Lung (tissue), 11 donors: ENCODE measurements at regions not wholly inside any gene's neighbourhood (a gene's known extent, or its start where the extent isn't known, plus 50 kb on each side); places are given as distances from the start of the nearest gene placed in this dataset.

ENCODE experiments used
- ATAC-seq: fragments of 200-7000 bp; cut with Tn5 transposase; one replicate; pipeline ENCODE4 v1.9.1; 2020; ENCODE audit warnings: moderate number of reproducible peaks; ENCODE audit not compliant: insufficient read depth, low FRiP score
- DNase-seq, 3 donors: peaks; one replicate each; pipeline ENCODE4 v3.0.0-alpha.2; 2013 to 2017
- H3K27ac ChIP-seq, 2 donors: one replicate each; pipeline ENCODE4 v1.5.1; 2013; ENCODE audit warnings: mild to moderate bottlenecking in 2 of 2, moderate library complexity in 2 of 2, control low read depth in 1 of 2, inconsistent platforms in 1 of 2, low read depth in 1 of 2, low read length in 1 of 2
- H3K27me3 ChIP-seq, 3 donors: one replicate each; pipeline ENCODE4 v1.5.1; 2013; ENCODE audit warnings: low read length in 2 of 3; ENCODE audit not compliant: control insufficient read depth in 3 of 3, insufficient read depth in 3 of 3
- H3K36me3 ChIP-seq, 4 donors: one replicate each; pipeline ENCODE4 v1.5.1; 2013; ENCODE audit warnings: low read length in 4 of 4, mild to moderate bottlenecking in 1 of 4, moderate library complexity in 1 of 4; ENCODE audit not compliant: control insufficient read depth in 4 of 4, insufficient read depth in 4 of 4
- H3K4me1 ChIP-seq, 5 donors: one replicate each; pipeline ENCODE4 v1.5.1; 2013; ENCODE audit warnings: low read length in 5 of 5, mild to moderate bottlenecking in 2 of 5, moderate library complexity in 1 of 5; ENCODE audit not compliant: control insufficient read depth in 5 of 5, insufficient read depth in 5 of 5
- H3K4me3 ChIP-seq: one replicate; pipeline ENCODE4 v1.5.1; 2013; ENCODE audit warnings: mild to moderate bottlenecking, control low read depth, moderate library complexity
- H3K9ac ChIP-seq, 2 donors: one replicate each; pipeline ENCODE4 v1.5.1; 2013; ENCODE audit warnings: low read length in 2 of 2, control low read depth in 1 of 2; ENCODE audit not compliant: insufficient read depth in 1 of 2
- H3K9me3 ChIP-seq, 4 donors: one replicate each; pipeline ENCODE4 v1.5.1; 2013; ENCODE audit warnings: low read length in 3 of 4, mild to moderate bottlenecking in 1 of 4, moderate library complexity in 1 of 4; ENCODE audit not compliant: control insufficient read depth in 4 of 4, insufficient read depth in 3 of 4
- WGBS, 2 donors: extraction: QIAGEN DNeasy Blood & Tissue Kit; methylation state at CpG; one replicate each; pipeline ENCODE4 v1.1.7; 2013; 5-methylcytosine and 5-hydroxymethylcytosine counted together
- TF ChIP-seq, protein P1 (sequence below): IDR thresholded peaks from 2 replicates; pipeline ENCODE4 v1.5.1; 2012; ENCODE audit warnings: mild to moderate bottlenecking; ENCODE audit errors: control extremely low read depth, extremely low read depth
- donor health status: control.
- donor health status: control.
- donor health status: Bipolar disorder and iron deficiency.
- donor health status: healthy.
- donor health status: DM: yes; HTN: yes; CAD: no.

DNA sequence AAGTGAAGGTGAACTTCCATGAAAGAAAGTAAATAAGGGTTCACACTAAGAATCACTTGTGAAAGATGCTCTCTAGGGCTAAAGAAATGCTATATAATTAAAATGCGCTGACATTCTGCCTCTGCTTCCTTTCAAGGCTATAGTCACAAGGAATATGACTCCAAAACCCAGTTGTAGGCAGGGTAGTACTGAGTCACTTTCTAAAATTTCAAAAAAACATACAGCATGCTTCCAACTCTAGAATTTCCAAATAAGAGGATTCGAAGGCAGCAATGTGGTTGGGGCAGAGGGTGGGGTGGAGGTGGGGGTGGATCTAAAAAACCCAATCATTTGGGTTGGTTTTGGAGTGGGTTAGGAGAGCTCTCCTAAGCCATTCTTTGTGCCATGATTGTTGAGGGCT lies 84.6 kb downstream of the HMHB1 start:
- Histone ChIP-seq H3K9ac (no peak overlapping the region), H3K4me3 (no peak overlapping the region), H3K4me1 (peaks cover 0 to 17% (median 3%) of the 10 kb centered on the region in 5 donors), H3K9me3 (peaks cover 0 to 2% (median 0%) of the 10 kb centered on the region in 4 donors), H3K27me3 (no peaks in the 10 kb centered on the region), H3K36me3 (no peaks in the 10 kb centered on the region), H3K27ac (no peak overlapping the region)
- DNase-seq = no peak
- 92 to 94% methylated on average over 2 of the region's 2 CpGs for WGBS, 2 donors
- TF ChIP-seq, protein P1, sequence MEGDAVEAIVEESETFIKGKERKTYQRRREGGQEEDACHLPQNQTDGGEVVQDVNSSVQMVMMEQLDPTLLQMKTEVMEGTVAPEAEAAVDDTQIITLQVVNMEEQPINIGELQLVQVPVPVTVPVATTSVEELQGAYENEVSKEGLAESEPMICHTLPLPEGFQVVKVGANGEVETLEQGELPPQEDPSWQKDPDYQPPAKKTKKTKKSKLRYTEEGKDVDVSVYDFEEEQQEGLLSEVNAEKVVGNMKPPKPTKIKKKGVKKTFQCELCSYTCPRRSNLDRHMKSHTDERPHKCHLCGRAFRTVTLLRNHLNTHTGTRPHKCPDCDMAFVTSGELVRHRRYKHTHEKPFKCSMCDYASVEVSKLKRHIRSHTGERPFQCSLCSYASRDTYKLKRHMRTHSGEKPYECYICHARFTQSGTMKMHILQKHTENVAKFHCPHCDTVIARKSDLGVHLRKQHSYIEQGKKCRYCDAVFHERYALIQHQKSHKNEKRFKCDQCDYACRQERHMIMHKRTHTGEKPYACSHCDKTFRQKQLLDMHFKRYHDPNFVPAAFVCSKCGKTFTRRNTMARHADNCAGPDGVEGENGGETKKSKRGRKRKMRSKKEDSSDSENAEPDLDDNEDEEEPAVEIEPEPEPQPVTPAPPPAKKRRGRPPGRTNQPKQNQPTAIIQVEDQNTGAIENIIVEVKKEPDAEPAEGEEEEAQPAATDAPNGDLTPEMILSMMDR = no peak
- no peak for ATAC-seq

DNA sequence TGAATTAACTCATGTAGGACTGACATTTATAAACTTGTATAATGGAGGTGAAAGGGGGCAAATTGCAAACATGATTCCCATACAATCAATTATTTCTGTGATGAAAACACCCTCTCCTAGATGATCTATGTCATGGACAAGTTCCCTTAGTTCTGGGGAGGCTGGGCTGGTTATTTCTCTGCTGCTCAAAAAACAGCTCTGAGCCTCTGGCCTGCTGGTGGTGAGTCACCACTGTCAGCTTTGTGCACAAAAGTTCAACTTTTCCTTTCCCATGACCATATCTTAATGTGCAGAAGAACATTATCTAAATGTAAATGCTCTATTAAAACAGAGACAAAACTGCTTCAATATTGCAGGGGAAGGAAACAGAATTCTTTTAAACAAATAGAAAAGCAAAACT lies 85.0 kb downstream of the HMHB1 start:
- Histone ChIP-seq H3K9me3 (peaks cover 0 to 2% (median 0%) of the 10 kb centered on the region in 4 donors), H3K4me3 (no peak overlapping the region), H3K27ac (no peak overlapping the region), H3K36me3 (no peaks in the 10 kb centered on the region), H3K9ac (no peak overlapping the region), H3K4me1 (peaks cover 0 to 16% (median 3%) of the 10 kb centered on the region in 5 donors), H3K27me3 (no peaks in the 10 kb centered on the region)
- no peak for ATAC-seq
- TF ChIP-seq, protein P1 = no peak
- DNase-seq = no peak

DNA sequence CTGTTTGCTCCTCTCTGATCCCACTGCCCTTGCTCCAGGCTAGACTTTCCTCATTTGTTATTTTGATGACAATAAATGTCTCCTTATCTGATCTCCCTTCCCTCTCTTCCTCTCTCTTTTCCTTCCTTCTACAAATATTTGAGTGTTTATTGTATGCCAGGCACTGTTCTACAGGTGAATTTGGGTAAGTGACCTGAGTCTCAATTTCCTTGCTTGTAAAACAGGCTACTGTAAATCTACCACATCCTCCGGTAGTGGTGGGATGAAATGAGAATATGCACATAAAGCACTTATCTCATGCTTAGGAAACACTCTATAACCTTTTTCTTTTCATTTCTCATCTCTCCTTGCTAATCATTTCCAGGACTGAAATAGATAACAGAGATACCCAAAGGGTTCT lies 86.4 kb downstream of the HMHB1 start:
- 82 to 94% methylated on average over 1 of the region's 1 CpG for WGBS, 2 donors
- peaks cover 0 to 16% (median 0%) of the 10 kb centered on the region in 5 donors for H3K4me1 ChIP-seq
- ATAC-seq = no peak

More for the DNA sequence above, 86.4 kb downstream of the HMHB1 start:
- no peak for DNase-seq
- Histone ChIP-seq H3K27me3 (no peaks in the 10 kb centered on the region), H3K9me3 (peaks cover 0 to 2% (median 0%) of the 10 kb centered on the region in 4 donors), H3K27ac (no peak overlapping the region), H3K9ac (no peak overlapping the region), H3K36me3 (no peaks in the 10 kb centered on the region), H3K4me3 (no peak overlapping the region)
- TF ChIP-seq, protein P1 = no peak
